ENCODE measurements at regions not wholly inside any gene's neighbourhood (a gene's known extent, or its start where the extent isn't known, plus 50 kb on each side); places are given as distances from the start of the nearest gene placed in this dataset.

- DNase-seq (no peak), ATAC-seq (no peak)
- Histone ChIP-seq H3K9me3 (peaks cover 0 to 24% of the 10 kb centered on the region in 2 donors), H3K27ac (no peak overlapping the region), H3K27me3 (peaks cover 0 to 5% of the 10 kb centered on the region in 2 donors), H3K4me3 (no peak overlapping the region), H3K36me3 (no peaks in the 10 kb centered on the region), H3K4me1 (no peaks in the 10 kb centered on the region)
- TF ChIP-seq CTCF (IDR thresholded peaks at IDR 0.05) = no peak
- intact Hi-C loops (cut with DNase I) = no loop called here
Measured at GRCh38 chr20:41870869-41871462, 252.8 kb upstream of the CHD6 start.

DNA sequence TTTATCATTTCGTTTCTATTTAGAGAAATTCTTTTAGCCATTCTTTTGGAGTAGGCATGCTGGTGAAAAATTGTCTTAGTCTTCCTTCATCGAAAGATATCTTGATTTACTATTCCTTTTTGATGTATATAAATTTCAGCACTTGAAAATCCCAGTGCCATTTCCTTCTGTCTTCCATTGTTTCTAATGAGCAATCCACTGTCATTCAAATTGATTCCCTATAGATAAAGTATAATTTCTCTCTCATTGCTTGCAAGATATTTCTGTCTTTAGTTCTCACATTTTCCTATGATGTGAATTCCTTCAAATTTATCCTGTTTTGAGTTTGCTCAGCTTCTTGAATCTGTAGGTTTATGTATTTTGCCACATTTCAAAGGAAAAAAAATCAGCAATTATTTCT is 251.1 kb upstream of the CHD6 start:
- ATAC-seq (no peak), DNase-seq (no peak)
- no peak for TF ChIP-seq CTCF (IDR thresholded peaks at IDR 0.05)
- intact Hi-C loops (cut with DNase I) = no loop called here
- H3K36me3 ChIP-seq = no peaks in the 10 kb centered on the region
- H3K4me1 ChIP-seq = no peaks in the 10 kb centered on the region
- H3K9me3 ChIP-seq = peaks cover 0 to 24% of the 10 kb centered on the region in 2 donors
- H3K4me3 ChIP-seq = no peak overlapping the region
- no peak overlapping the region for H3K27ac ChIP-seq
- H3K27me3 ChIP-seq = peaks cover 0 to 3% of the 10 kb centered on the region in 2 donors

GRCh38 chr20:41865938-41866337 is 247.8 kb upstream of the CHD6 start:
- intact Hi-C loops (cut with DNase I) = no loop called here
- Histone ChIP-seq H3K9me3 (peaks cover 0 to 24% of the 10 kb centered on the region in 2 donors), H3K4me3 (no peak overlapping the region), H3K4me1 (no peaks in the 10 kb centered on the region), H3K36me3 (no peaks in the 10 kb centered on the region), H3K27me3 (no peaks in the 10 kb centered on the region), H3K27ac (no peak overlapping the region)
- no peak for ATAC-seq
- no peak for TF ChIP-seq CTCF (IDR thresholded peaks at IDR 0.05)
- no peak for DNase-seq

- Histone ChIP-seq H3K36me3 (no peaks in the 10 kb centered on the region), H3K4me1 (no peaks in the 10 kb centered on the region), H3K9me3 (no peaks in the 10 kb centered on the region), H3K4me3 (no peak overlapping the region), H3K27me3 (no peaks in the 10 kb centered on the region), H3K27ac (no peak overlapping the region)
- ATAC-seq = no peak
- DNase-seq = no peak
- intact Hi-C loops (cut with DNase I) = no loop called here
- no peak for TF ChIP-seq CTCF (IDR thresholded peaks at IDR 0.05)
Measured at GRCh38 chr20:41862476-41862875, 244.3 kb upstream of the CHD6 start.

- DNase-seq = no peak
- TF ChIP-seq CTCF (IDR thresholded peaks at IDR 0.05) = no peak
- Histone ChIP-seq H3K4me3 (no peak overlapping the region), H3K36me3 (no peaks in the 10 kb centered on the region), H3K9me3 (no peaks in the 10 kb centered on the region), H3K27me3 (no peaks in the 10 kb centered on the region), H3K27ac (no peak overlapping the region), H3K4me1 (no peaks in the 10 kb centered on the region)
- intact Hi-C loops (cut with DNase I) = no loop called here
- ATAC-seq = no peak
Measured at GRCh38 chr20:41861772-41862422, 243.7 kb upstream of the CHD6 start.

All from left lung (tissue), 4 donors.